HG03460 (cell line): ENCODE measurements at regions not wholly inside any gene's neighbourhood (a gene's known extent, or its start where the extent isn't known, plus 50 kb on each side); places are given as distances from the start of the nearest gene placed in this dataset.

Experiments
- ATAC-seq: cut with Tn5 transposase; IDR thresholded peaks from one replicate; pipeline ENCODE4 v1.9.1; 2021; ENCODE audit not compliant: unreplicated experiment

- ATAC-seq = no peak
Measured at GRCh38 chr2:6495466-6495865, 370.2 kb downstream of the CMPK2 start.

- no peak for ATAC-seq
Measured at GRCh38 chr2:6496376-6496775, 369.3 kb downstream of the CMPK2 start.

- ATAC-seq = no peak
Measured at GRCh38 chr2:6497048-6497447, 368.7 kb downstream of the CMPK2 start.

GRCh38 chr2:6498841-6499240 lies 366.9 kb downstream of the CMPK2 start:
- ATAC-seq = no peak

- ATAC-seq = no peak
Measured at GRCh38 chr2:6499691-6500090, 366.0 kb downstream of the CMPK2 start.

- no peak for ATAC-seq
Measured at GRCh38 chr2:6506361-6506794, 359.3 kb downstream of the CMPK2 start.

- no peak for ATAC-seq
Measured at GRCh38 chr2:6506859-6507258, 358.8 kb downstream of the CMPK2 start.

GRCh38 chr2:6510532-6510931 lies 355.2 kb downstream of the CMPK2 start:
- ATAC-seq = no peak

- no peak for ATAC-seq
Measured at GRCh38 chr2:6512589-6512988, 353.1 kb downstream of the CMPK2 start.

- no peak for ATAC-seq
Measured at GRCh38 chr2:6516674-6517073, 349.0 kb downstream of the CMPK2 start.

- no peak for ATAC-seq
Measured at GRCh38 chr2:6518361-6518760, 347.3 kb downstream of the CMPK2 start.

- no peak for ATAC-seq
Measured at GRCh38 chr2:6523476-6523875, 342.2 kb downstream of the CMPK2 start.

GRCh38 chr2:6524691-6525474 lies 340.8 kb downstream of the CMPK2 start:
- ATAC-seq = no peak

GRCh38 chr2:6525475-6525964 lies 340.2 kb downstream of the CMPK2 start:
- ATAC-seq = no peak

GRCh38 chr2:6526093-6526824 lies 339.4 kb downstream of the CMPK2 start:
- no peak for ATAC-seq

GRCh38 chr2:6531304-6531703 lies 334.4 kb downstream of the CMPK2 start:
- ATAC-seq = no peak

- ATAC-seq = no peak
Measured at GRCh38 chr2:6535572-6535971, 330.1 kb downstream of the CMPK2 start.

- ATAC-seq = no peak
Measured at GRCh38 chr2:6538607-6539006, 327.1 kb downstream of the CMPK2 start.

GRCh38 chr2:6545336-6545735 lies 320.4 kb downstream of the CMPK2 start:
- no peak for ATAC-seq

- no peak for ATAC-seq
Measured at GRCh38 chr2:6545795-6546194, 319.9 kb downstream of the CMPK2 start.

GRCh38 chr2:6554466-6554865 lies 311.2 kb downstream of the CMPK2 start:
- no peak for ATAC-seq

- ATAC-seq = no peak
Measured at GRCh38 chr2:6556755-6557154, 309.0 kb downstream of the CMPK2 start.
